NCI-H774 (cell line): ENCODE measurements at regions not wholly inside any gene's neighbourhood (a gene's known extent, or its start where the extent isn't known, plus 50 kb on each side); places are given as distances from the start of the nearest gene placed in this dataset.
"Not testable (repeated sequence)": the region's sequence is repeated elsewhere in the genome, so short reads cannot be mapped to it uniquely, and the experiment has no call there.

Source experiments
- DNase-seq: peaks from one replicate; lab custom pipeline; 2025; lab: John Stamatoyannopoulos, UW

- no peak for DNase-seq
Observed at GRCh38 chr6:112464901-112465665, 118.0 kb downstream of the RFPL4B start.

- DNase-seq: no peak
Observed at GRCh38 chr6:112466373-112467151, 119.4 kb downstream of the RFPL4B start.

GRCh38 chr6:112468359-112468758, 121.2 kb downstream of the RFPL4B start:
- DNase-seq: no peak

GRCh38 chr6:112469306-112469705, 122.2 kb downstream of the RFPL4B start:
- no peak for DNase-seq

- DNase-seq: no peak
Observed at GRCh38 chr6:112470376-112470775, 123.2 kb downstream of the RFPL4B start.

- DNase-seq: no peak
Observed at GRCh38 chr6:112470950-112471349, 123.8 kb downstream of the RFPL4B start.

- DNase-seq: no peak
Observed at GRCh38 chr6:112475083-112475482, 128.0 kb downstream of the RFPL4B start.

GRCh38 chr6:112477125-112477524, 130.0 kb downstream of the RFPL4B start:
- no peak for DNase-seq

GRCh38 chr6:112478036-112478435, 130.9 kb downstream of the RFPL4B start:
- no peak for DNase-seq

GRCh38 chr6:112479975-112480374, 132.8 kb downstream of the RFPL4B start:
- DNase-seq: not testable (repeated sequence)

GRCh38 chr6:112480553-112480952, 133.4 kb downstream of the RFPL4B start:
- DNase-seq: no peak

GRCh38 chr6:112481211-112481610, 134.1 kb downstream of the RFPL4B start:
- no peak for DNase-seq

GRCh38 chr6:112482373-112482772, 135.2 kb downstream of the RFPL4B start:
- no peak for DNase-seq

GRCh38 chr6:112485120-112485826, 138.1 kb downstream of the RFPL4B start:
- DNase-seq: no peak

- DNase-seq: no peak
Observed at GRCh38 chr6:112485827-112486212, 138.7 kb downstream of the RFPL4B start.

GRCh38 chr6:112486454-112486853, 139.3 kb downstream of the RFPL4B start:
- no peak for DNase-seq

GRCh38 chr6:112488238-112488637, 141.1 kb downstream of the RFPL4B start:
- DNase-seq: no peak

- no peak for DNase-seq
Observed at GRCh38 chr6:112501705-112502104, 154.6 kb downstream of the RFPL4B start.

- no peak for DNase-seq
Observed at GRCh38 chr6:112502351-112503090, 155.4 kb downstream of the RFPL4B start.

- no peak for DNase-seq
Observed at GRCh38 chr6:112503091-112503596, 156.0 kb downstream of the RFPL4B start.

GRCh38 chr6:112504621-112505020, 157.5 kb downstream of the RFPL4B start:
- no peak for DNase-seq

GRCh38 chr6:112511441-112511840, 164.3 kb downstream of the RFPL4B start:
- DNase-seq: no peak
